SK-N-SH treated with all-trans-retinoic acid at 6 μM for 48 hours (cell line): ENCODE measurements at regions not wholly inside any gene's neighbourhood (a gene's known extent, or its start where the extent isn't known, plus 50 kb on each side); places are given as distances from the start of the nearest gene placed in this dataset.

Source experiments
- CSRNP3 ChIP-seq: fragments of 250-450 bp; sonication (Bioruptor Pico); IDR thresholded peaks from 2 replicates; pipeline ENCODE4 v1.5.1; 2021; ENCODE audit warnings: mild to moderate bottlenecking, moderate library complexity
- ESRRG ChIP-seq: fragments of 250-450 bp; sonication (Bioruptor Pico); IDR thresholded peaks from 2 replicates; pipeline ENCODE4 v1.6.1; 2021; ENCODE audit warnings: mild to moderate bottlenecking
- PPARA ChIP-seq: fragments of 250-450 bp; sonication (Bioruptor Pico); IDR thresholded peaks from 2 replicates; pipeline ENCODE4 v1.5.0; 2020; ENCODE audit warnings: mild to moderate bottlenecking, borderline replicate concordance
- RARB ChIP-seq: fragments of 250-450 bp; sonication (Bioruptor Pico); IDR thresholded peaks from 2 replicates; pipeline ENCODE4 v1.8.0; 2021; ENCODE audit warnings: mild to moderate bottlenecking, moderate library complexity
- SNAI2 ChIP-seq: fragments of 250-450 bp; sonication (Bioruptor Pico); IDR thresholded peaks from 2 replicates; pipeline ENCODE4 v1.5.0; 2020; ENCODE audit warnings: mild to moderate bottlenecking, moderate library complexity
- ZFP30 ChIP-seq: fragments of 450-650 bp; formaldehyde crosslinking; IDR thresholded peaks from 2 replicates; pipeline ENCODE4 v1.5.0; 2022; ENCODE audit warnings: mild to moderate bottlenecking, moderate library complexity
- TF ChIP-seq, protein P1 (sequence below): fragments of 250-450 bp; sonication (Bioruptor Pico); IDR thresholded peaks from 2 replicates; pipeline ENCODE4 v1.5.1; 2020; ENCODE audit warnings: low read depth, mild to moderate bottlenecking, moderate library complexity
- TF ChIP-seq, protein P2 (sequence below): fragments of 250-450 bp; sonication (Bioruptor Pico); IDR thresholded peaks from 2 replicates; pipeline ENCODE4 v1.8.0; 2020; ENCODE audit warnings: mild to moderate bottlenecking, moderate library complexity, borderline replicate concordance

GRCh38 chr3:186427627-186428281 is 65.7 kb upstream of the DGKG start:
- TF ChIP-seq RARB (no peak), PPARA (no peak), ZFP30 (CRISPR knock-in tag) (no peak), SNAI2 (CRISPR knock-in tag) (no peak), CSRNP3 (no peak), ESRRG (CRISPR knock-in tag) (no peak)
- TF ChIP-seq, protein P1, sequence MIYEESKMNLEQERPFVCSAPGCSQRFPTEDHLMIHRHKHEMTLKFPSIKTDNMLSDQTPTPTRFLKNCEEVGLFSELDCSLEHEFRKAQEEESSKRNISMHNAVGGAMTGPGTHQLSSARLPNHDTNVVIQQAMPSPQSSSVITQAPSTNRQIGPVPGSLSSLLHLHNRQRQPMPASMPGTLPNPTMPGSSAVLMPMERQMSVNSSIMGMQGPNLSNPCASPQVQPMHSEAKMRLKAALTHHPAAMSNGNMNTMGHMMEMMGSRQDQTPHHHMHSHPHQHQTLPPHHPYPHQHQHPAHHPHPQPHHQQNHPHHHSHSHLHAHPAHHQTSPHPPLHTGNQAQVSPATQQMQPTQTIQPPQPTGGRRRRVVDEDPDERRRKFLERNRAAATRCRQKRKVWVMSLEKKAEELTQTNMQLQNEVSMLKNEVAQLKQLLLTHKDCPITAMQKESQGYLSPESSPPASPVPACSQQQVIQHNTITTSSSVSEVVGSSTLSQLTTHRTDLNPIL (CRISPR knock-in tag) = no peak
- TF ChIP-seq, protein P2, sequence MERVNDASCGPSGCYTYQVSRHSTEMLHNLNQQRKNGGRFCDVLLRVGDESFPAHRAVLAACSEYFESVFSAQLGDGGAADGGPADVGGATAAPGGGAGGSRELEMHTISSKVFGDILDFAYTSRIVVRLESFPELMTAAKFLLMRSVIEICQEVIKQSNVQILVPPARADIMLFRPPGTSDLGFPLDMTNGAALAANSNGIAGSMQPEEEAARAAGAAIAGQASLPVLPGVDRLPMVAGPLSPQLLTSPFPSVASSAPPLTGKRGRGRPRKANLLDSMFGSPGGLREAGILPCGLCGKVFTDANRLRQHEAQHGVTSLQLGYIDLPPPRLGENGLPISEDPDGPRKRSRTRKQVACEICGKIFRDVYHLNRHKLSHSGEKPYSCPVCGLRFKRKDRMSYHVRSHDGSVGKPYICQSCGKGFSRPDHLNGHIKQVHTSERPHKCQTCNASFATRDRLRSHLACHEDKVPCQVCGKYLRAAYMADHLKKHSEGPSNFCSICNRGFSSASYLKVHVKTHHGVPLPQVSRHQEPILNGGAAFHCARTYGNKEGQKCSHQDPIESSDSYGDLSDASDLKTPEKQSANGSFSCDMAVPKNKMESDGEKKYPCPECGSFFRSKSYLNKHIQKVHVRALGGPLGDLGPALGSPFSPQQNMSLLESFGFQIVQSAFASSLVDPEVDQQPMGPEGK (CRISPR knock-in tag) = no peak
